HAP-1 (cell line): ENCODE measurements at regions not wholly inside any gene's neighbourhood (a gene's known extent, or its start where the extent isn't known, plus 50 kb on each side); places are given as distances from the start of the nearest gene placed in this dataset.

ENCODE experiments used
- DNase-seq, 2 experiments: peaks; one replicate each; pipeline ENCODE4 v3.0.0-alpha.2; 2016 to 2020; ENCODE audit warnings: low spot score in 2 of 2
- H3K27me3 ChIP-seq: fragments of 250-450 bp; sonication (Bioruptor Pico); 2 replicates; pipeline ENCODE4 v1.5.1; 2020; ENCODE audit warnings: low read depth, mild to moderate bottlenecking, moderate library complexity
- H3K36me3 ChIP-seq: fragments of 250-450 bp; sonication (Bioruptor Pico); replicated peaks from 2 replicates; pipeline ENCODE4 v1.5.1; 2020; ENCODE audit warnings: mild to moderate bottlenecking
- H3K4me1 ChIP-seq: fragments of 250-450 bp; sonication (Bioruptor Pico); 2 replicates; pipeline ENCODE4 v1.5.1; 2020; ENCODE audit warnings: mild to moderate bottlenecking
- H3K4me3 ChIP-seq: fragments of 250-450 bp; sonication (Bioruptor Pico); 2 replicates; pipeline ENCODE4 v1.5.1; 2020; ENCODE audit warnings: mild to moderate bottlenecking, moderate library complexity
- H3K9me3 ChIP-seq: fragments of 250-450 bp; sonication (Bioruptor Pico); 2 replicates; pipeline ENCODE4 v1.5.1; 2020; ENCODE audit warnings: mild to moderate bottlenecking, moderate library complexity
- in situ Hi-C: fragments of 300-500 bp; cut with MboI; formaldehyde crosslinking; loops from 3 replicates; pipeline ENCODE4 v1.14.3; 2020; ENCODE audit warnings: low sequenced_read_pairs, inconsistent platforms, mixed read lengths

GRCh38 chr4:184315675-184316359 lies 98.1 kb upstream of the ENPP6 start:
- H3K4me3 ChIP-seq = no peak overlapping the region
- no peaks in the 10 kb centered on the region for H3K9me3 ChIP-seq
- no peak for DNase-seq
- H3K36me3 ChIP-seq = no peaks in the 10 kb centered on the region
- H3K27me3 ChIP-seq = no peaks in the 10 kb centered on the region
- in situ Hi-C loops = no loop called here
- no peaks in the 10 kb centered on the region for H3K4me1 ChIP-seq

- Histone ChIP-seq H3K9me3 (no peaks in the 10 kb centered on the region), H3K4me1 (no peaks in the 10 kb centered on the region), H3K27me3 (no peaks in the 10 kb centered on the region), H3K36me3 (no peaks in the 10 kb centered on the region), H3K4me3 (no peak overlapping the region)
- no peak for DNase-seq
- in situ Hi-C loops = no loop called here
These were observed 96.3 kb upstream of the ENPP6 start for GRCh38 chr4:184313702-184314659.

- in situ Hi-C loops = no loop called here
- H3K4me3 ChIP-seq = no peak overlapping the region
- H3K27me3 ChIP-seq = no peaks in the 10 kb centered on the region
- no peaks in the 10 kb centered on the region for H3K36me3 ChIP-seq
- no peaks in the 10 kb centered on the region for H3K9me3 ChIP-seq
- no peak for DNase-seq
- no peaks in the 10 kb centered on the region for H3K4me1 ChIP-seq
These were observed 95.4 kb upstream of the ENPP6 start for GRCh38 chr4:184313058-184313581.

- Histone ChIP-seq H3K36me3 (no peaks in the 10 kb centered on the region), H3K4me1 (no peaks in the 10 kb centered on the region), H3K9me3 (no peaks in the 10 kb centered on the region), H3K4me3 (no peak overlapping the region), H3K27me3 (no peaks in the 10 kb centered on the region)
- no peak for DNase-seq
- in situ Hi-C loops = no loop called here
These were observed 94.5 kb upstream of the ENPP6 start for GRCh38 chr4:184312126-184312525.

- H3K4me1 ChIP-seq = no peaks in the 10 kb centered on the region
- no peak for DNase-seq
- H3K4me3 ChIP-seq = no peak overlapping the region
- in situ Hi-C loops = no loop called here
- no peaks in the 10 kb centered on the region for H3K36me3 ChIP-seq
- H3K9me3 ChIP-seq = no peaks in the 10 kb centered on the region
- H3K27me3 ChIP-seq = no peaks in the 10 kb centered on the region
These were observed 93.4 kb upstream of the ENPP6 start for GRCh38 chr4:184310881-184311709.

- DNase-seq = no peak
- no peaks in the 10 kb centered on the region for H3K36me3 ChIP-seq
- no peaks in the 10 kb centered on the region for H3K27me3 ChIP-seq
- no peaks in the 10 kb centered on the region for H3K9me3 ChIP-seq
- no peaks in the 10 kb centered on the region for H3K4me1 ChIP-seq
- in situ Hi-C loops = no loop called here
- H3K4me3 ChIP-seq = no peak overlapping the region
These were observed 92.5 kb upstream of the ENPP6 start for GRCh38 chr4:184310171-184310567.

- H3K27me3 ChIP-seq = no peaks in the 10 kb centered on the region
- no peak for DNase-seq
- no peaks in the 10 kb centered on the region for H3K36me3 ChIP-seq
- no peaks in the 10 kb centered on the region for H3K4me1 ChIP-seq
- H3K4me3 ChIP-seq = no peak overlapping the region
- in situ Hi-C loops = no loop called here
- H3K9me3 ChIP-seq = no peaks in the 10 kb centered on the region
These were observed 91.8 kb upstream of the ENPP6 start for GRCh38 chr4:184309241-184310170.

GRCh38 chr4:184306949-184307348 lies 89.3 kb upstream of the ENPP6 start:
- Histone ChIP-seq H3K4me3 (no peak overlapping the region), H3K9me3 (0 out of 2 replicates have a peak, but pooled peaks cover 2% of the 10 kb centered on the region), H3K27me3 (no peaks in the 10 kb centered on the region), H3K36me3 (no peaks in the 10 kb centered on the region), H3K4me1 (no peaks in the 10 kb centered on the region)
- DNase-seq = no peak
- in situ Hi-C loops = no loop called here

GRCh38 chr4:184306470-184306869 lies 88.8 kb upstream of the ENPP6 start:
- Histone ChIP-seq H3K9me3 (0 out of 2 replicates have a peak, but pooled peaks cover 2% of the 10 kb centered on the region), H3K36me3 (no peaks in the 10 kb centered on the region), H3K4me1 (no peaks in the 10 kb centered on the region), H3K4me3 (no peak overlapping the region), H3K27me3 (no peaks in the 10 kb centered on the region)
- in situ Hi-C loops = no loop called here
- no peak for DNase-seq

- H3K4me3 ChIP-seq = no peak overlapping the region
- no peaks in the 10 kb centered on the region for H3K27me3 ChIP-seq
- no peaks in the 10 kb centered on the region for H3K36me3 ChIP-seq
- 0 out of 2 replicates have a peak, but pooled peaks cover 2% of the 10 kb centered on the region for H3K9me3 ChIP-seq
- no peak for DNase-seq
- peaks cover 6% of the 10 kb centered on the region for H3K4me1 ChIP-seq
- in situ Hi-C loops = no loop called here
These were observed 83.1 kb upstream of the ENPP6 start for GRCh38 chr4:184300816-184301215.

- Histone ChIP-seq H3K27me3 (no peaks in the 10 kb centered on the region), H3K36me3 (no peaks in the 10 kb centered on the region), H3K9me3 (0 out of 2 replicates have a peak, but pooled peaks cover 2% of the 10 kb centered on the region), H3K4me1 (peaks cover 6% of the 10 kb centered on the region), H3K4me3 (no peak overlapping the region)
- in situ Hi-C loops = no loop called here
- peak; percentile 37 to 45 for DNase-seq
These were observed 80.6 kb upstream of the ENPP6 start for GRCh38 chr4:184298254-184298653.

- Histone ChIP-seq H3K36me3 (no peaks in the 10 kb centered on the region), H3K4me3 (no peak overlapping the region), H3K9me3 (0 out of 2 replicates have a peak, but pooled peaks cover 2% of the 10 kb centered on the region), H3K27me3 (no peaks in the 10 kb centered on the region), H3K4me1 (peaks cover 6% of the 10 kb centered on the region)
- DNase-seq = no peak
- in situ Hi-C loops = no loop called here
These were observed 77.5 kb upstream of the ENPP6 start for GRCh38 chr4:184295206-184295605.
